ENCODE measurements at regions not wholly inside any gene's neighbourhood (a gene's known extent, or its start where the extent isn't known, plus 50 kb on each side); places are given as distances from the start of the nearest gene placed in this dataset.

DNA sequence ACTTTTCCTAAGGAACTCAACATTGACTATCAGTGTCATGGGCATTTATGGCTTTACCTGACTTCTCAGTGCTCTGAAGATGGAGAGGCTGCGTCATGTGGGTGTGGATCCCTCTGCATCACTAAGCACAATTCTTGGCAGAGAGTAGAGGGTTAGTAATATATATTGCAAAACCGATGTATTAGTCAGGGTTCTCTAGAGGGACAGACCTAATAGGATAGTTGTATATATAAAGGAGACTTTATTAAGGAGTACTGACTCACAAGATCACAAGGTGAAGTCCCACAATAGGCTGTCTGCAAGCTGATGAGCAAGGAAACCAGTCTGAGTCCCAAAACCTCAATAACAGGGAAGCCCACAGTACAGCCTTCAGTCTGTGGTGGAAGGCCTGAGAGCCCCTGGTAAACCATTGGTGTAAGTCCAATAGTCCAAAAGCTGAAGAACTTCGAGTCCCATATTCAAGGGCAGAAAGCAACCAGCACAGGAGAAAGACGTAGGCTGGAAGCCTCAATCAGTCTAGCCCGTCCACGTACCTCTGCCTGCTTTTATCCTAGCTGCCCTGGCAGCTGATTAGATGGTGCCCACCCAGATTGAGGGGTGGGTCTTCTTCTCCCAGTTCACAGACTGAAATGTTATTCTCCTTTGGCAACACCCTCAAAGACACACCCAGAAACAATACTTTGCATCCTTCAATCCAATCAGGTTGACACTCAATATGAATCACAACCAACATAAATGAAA lies 159.7 kb upstream of the NRIP1 start:
- TF ChIP-seq POLR2A (IDR thresholded peaks at IDR 0.05; ENCODE audit: low read depth, low read length), result no peak
- no peak for TF ChIP-seq POLR2AphosphoS5 (IDR thresholded peaks at IDR 0.05; ENCODE audit: low read depth, low read length)
- no peak for TF ChIP-seq TAF1 (IDR thresholded peaks at IDR 0.05; ENCODE audit: low read depth, low read length)
- TF ChIP-seq PAX5 (IDR thresholded peaks at IDR 0.05; ENCODE audit: insufficient read depth, low read length, severe bottlenecking), result no peak
